ENCODE measurements at regions not wholly inside any gene's neighbourhood (a gene's known extent, or its start where the extent isn't known, plus 50 kb on each side); places are given as distances from the start of the nearest gene placed in this dataset.

GRCh38 chr5:168123631-168124528 lies 167.6 kb upstream of the WWC1 start (continued):
- no peak for TF ChIP-seq SOX15 (CRISPR knock-in tag; IDR thresholded peaks at IDR 0.05)
- no peak for TF ChIP-seq ZNF416 (CRISPR knock-in tag; IDR thresholded peaks at IDR 0.05)
- no peak for TF ChIP-seq AFF4 (CRISPR knock-in tag; IDR thresholded peaks at IDR 0.05; ENCODE audit: borderline replicate concordance)
- no peak for TF ChIP-seq TP53 (CRISPR knock-in tag; IDR thresholded peaks at IDR 0.05)
- no peak for TF ChIP-seq MAX (CRISPR knock-in tag; IDR thresholded peaks at IDR 0.05)
- no peak for TF ChIP-seq AR (CRISPR knock-in tag; IDR thresholded peaks at IDR 0.05)
- TF ChIP-seq ZNF121 (CRISPR knock-in tag; IDR thresholded peaks at IDR 0.05): no peak
- TF ChIP-seq FOXP4 (CRISPR knock-in tag; IDR thresholded peaks at IDR 0.05): no peak
- TF ChIP-seq ZSCAN18 (CRISPR knock-in tag; IDR thresholded peaks at IDR 0.05): no peak
- TF ChIP-seq TEAD1 (CRISPR knock-in tag; IDR thresholded peaks at IDR 0.05): no peak

- H3K27ac Mint-ChIP-seq: no peak overlapping the region
- H3K9me3 Mint-ChIP-seq: no peaks in the 10 kb centered on the region
- peaks cover 14% of the 10 kb centered on the region for H3K4me1 Mint-ChIP-seq
- TF ChIP-seq GRHL2 (CRISPR knock-in tag; IDR thresholded peaks at IDR 0.05; ENCODE audit: insufficient replicate concordance, severe bottlenecking): no peak
- no peak for TF ChIP-seq RELA (CRISPR knock-in tag; IDR thresholded peaks at IDR 0.05; ENCODE audit: borderline replicate concordance)
- CTCF ChIA-PET: interaction anchor here (1.1 to 2.5 kb wide), 1 partner anchor 11 kb away, joined by 4 to 8 read pairs; no protein-coding TSS in a partner anchor
- no peak overlapping the region for H3K4me3 Mint-ChIP-seq
- ATAC-seq: no peak
- no peaks in the 10 kb centered on the region for H3K36me3 Mint-ChIP-seq
- DNase-seq (ENCODE audit: low spot score): no peak
- POLR2A ChIA-PET: no interaction called here
- no peaks in the 10 kb centered on the region; the same call in 1 of the 2 replicates for H3K27me3 Mint-ChIP-seq (ENCODE audit: low read depth)
These were observed 165.8 kb upstream of the WWC1 start for GRCh38 chr5:168125445-168126199.
